CD4-positive, alpha-beta T cell treated with Interleukin-17A for 1 hour (primary cell): ENCODE measurements at regions not wholly inside any gene's neighbourhood (a gene's known extent, or its start where the extent isn't known, plus 50 kb on each side); places are given as distances from the start of the nearest gene placed in this dataset.

Source experiments
- DNase-seq: peaks from one replicate; pipeline ENCODE4 v3.0.0-alpha.2; 2020

- DNase-seq, result no peak
Measured at GRCh38 chr13:72153272-72153671, 286.3 kb upstream of the DACH1 start.

GRCh38 chr13:72151241-72151640 lies 284.2 kb upstream of the DACH1 start:
- DNase-seq, result no peak

- DNase-seq, result no peak
Measured at GRCh38 chr13:72150502-72150901, 283.5 kb upstream of the DACH1 start.

GRCh38 chr13:72149701-72150100 lies 282.7 kb upstream of the DACH1 start:
- no peak for DNase-seq

- no peak for DNase-seq
Measured at GRCh38 chr13:72146816-72147215, 279.8 kb upstream of the DACH1 start.

- DNase-seq, result no peak
Measured at GRCh38 chr13:72145383-72145782, 278.4 kb upstream of the DACH1 start.

GRCh38 chr13:72144636-72145035 lies 277.6 kb upstream of the DACH1 start:
- no peak for DNase-seq

- DNase-seq, result no peak
Measured at GRCh38 chr13:72141855-72142519, 275.0 kb upstream of the DACH1 start.

GRCh38 chr13:72139192-72139591 lies 272.2 kb upstream of the DACH1 start:
- no peak for DNase-seq

GRCh38 chr13:72132075-72132474 lies 265.1 kb upstream of the DACH1 start:
- no peak for DNase-seq

GRCh38 chr13:72129117-72129516 lies 262.1 kb upstream of the DACH1 start:
- no peak for DNase-seq

- no peak for DNase-seq
Measured at GRCh38 chr13:72127031-72127430, 260.0 kb upstream of the DACH1 start.

GRCh38 chr13:72126424-72126823 lies 259.4 kb upstream of the DACH1 start:
- no peak for DNase-seq

- DNase-seq, result no peak
Measured at GRCh38 chr13:72125561-72125960, 258.6 kb upstream of the DACH1 start.

GRCh38 chr13:72122661-72123255 lies 255.8 kb upstream of the DACH1 start:
- DNase-seq, result no peak

- no peak for DNase-seq
Measured at GRCh38 chr13:72121466-72121865, 254.5 kb upstream of the DACH1 start.

- no peak for DNase-seq
Measured at GRCh38 chr13:72120632-72121031, 253.6 kb upstream of the DACH1 start.

- no peak for DNase-seq
Measured at GRCh38 chr13:72113931-72114330, 246.9 kb upstream of the DACH1 start.

GRCh38 chr13:72113076-72113475 lies 246.1 kb upstream of the DACH1 start:
- no peak for DNase-seq

GRCh38 chr13:72112216-72112615 lies 245.2 kb upstream of the DACH1 start:
- DNase-seq, result no peak

GRCh38 chr13:72109863-72110262 lies 242.9 kb upstream of the DACH1 start:
- no peak for DNase-seq

GRCh38 chr13:72104656-72105180 lies 237.7 kb upstream of the DACH1 start:
- DNase-seq, result no peak

GRCh38 chr13:72101768-72102400 lies 234.9 kb upstream of the DACH1 start:
- DNase-seq, result no peak

GRCh38 chr13:72100339-72100738 lies 233.3 kb upstream of the DACH1 start:
- no peak for DNase-seq
